NB4 (cell line): ENCODE measurements at regions not wholly inside any gene's neighbourhood (a gene's known extent, or its start where the extent isn't known, plus 50 kb on each side); places are given as distances from the start of the nearest gene placed in this dataset.

Experiments
- MYC ChIP-seq: IDR thresholded peaks from 2 replicates; pipeline ENCODE4 v1.6.1; 2011; ENCODE audit warnings: low read depth, low read length
- POLR2A ChIP-seq: IDR thresholded peaks from 2 replicates; pipeline ENCODE4 v1.6.1; 2011; ENCODE audit warnings: mild to moderate bottlenecking; ENCODE audit not compliant: insufficient read length; ENCODE audit errors: extremely low read depth
- TF ChIP-seq, protein P1 (sequence below): IDR thresholded peaks from one replicate; pipeline ENCODE4 v1.5.1; 2012; ENCODE audit warnings: low read depth, low read length
- TF ChIP-seq, protein P2 (sequence below): IDR thresholded peaks from 2 replicates; pipeline ENCODE4 v1.6.1; 2011; ENCODE audit warnings: low read depth, low read length

GRCh38 chr11:82673631-82674030, 60.0 kb downstream of the FAM181B start:
- TF ChIP-seq, protein P1, sequence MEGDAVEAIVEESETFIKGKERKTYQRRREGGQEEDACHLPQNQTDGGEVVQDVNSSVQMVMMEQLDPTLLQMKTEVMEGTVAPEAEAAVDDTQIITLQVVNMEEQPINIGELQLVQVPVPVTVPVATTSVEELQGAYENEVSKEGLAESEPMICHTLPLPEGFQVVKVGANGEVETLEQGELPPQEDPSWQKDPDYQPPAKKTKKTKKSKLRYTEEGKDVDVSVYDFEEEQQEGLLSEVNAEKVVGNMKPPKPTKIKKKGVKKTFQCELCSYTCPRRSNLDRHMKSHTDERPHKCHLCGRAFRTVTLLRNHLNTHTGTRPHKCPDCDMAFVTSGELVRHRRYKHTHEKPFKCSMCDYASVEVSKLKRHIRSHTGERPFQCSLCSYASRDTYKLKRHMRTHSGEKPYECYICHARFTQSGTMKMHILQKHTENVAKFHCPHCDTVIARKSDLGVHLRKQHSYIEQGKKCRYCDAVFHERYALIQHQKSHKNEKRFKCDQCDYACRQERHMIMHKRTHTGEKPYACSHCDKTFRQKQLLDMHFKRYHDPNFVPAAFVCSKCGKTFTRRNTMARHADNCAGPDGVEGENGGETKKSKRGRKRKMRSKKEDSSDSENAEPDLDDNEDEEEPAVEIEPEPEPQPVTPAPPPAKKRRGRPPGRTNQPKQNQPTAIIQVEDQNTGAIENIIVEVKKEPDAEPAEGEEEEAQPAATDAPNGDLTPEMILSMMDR = no peak
- TF ChIP-seq POLR2A (no peak), MYC (no peak)
- TF ChIP-seq, protein P2, sequence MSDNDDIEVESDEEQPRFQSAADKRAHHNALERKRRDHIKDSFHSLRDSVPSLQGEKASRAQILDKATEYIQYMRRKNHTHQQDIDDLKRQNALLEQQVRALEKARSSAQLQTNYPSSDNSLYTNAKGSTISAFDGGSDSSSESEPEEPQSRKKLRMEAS = no peak
